Activated CD4-positive, alpha-beta T cell treated with anti-CD3 and anti-CD28 coated beads for 36 hours (primary cell): ENCODE measurements at regions not wholly inside any gene's neighbourhood (a gene's known extent, or its start where the extent isn't known, plus 50 kb on each side); places are given as distances from the start of the nearest gene placed in this dataset.

Source experiments
- ATAC-seq: fragments of 200-7000 bp; cut with Tn5 transposase; one replicate; pipeline ENCODE4 v1.10.0; 2021; ENCODE audit warnings: mild to moderate bottlenecking, moderate library complexity
- CTCF ChIA-PET: fragments of 350-600 bp; sonication (Branson Sonifier 250); formaldehyde crosslinking; loops from one replicate; lab custom pipeline; 2021; ENCODE audit warnings: antibody characterized with exemption; lab: Charles Lee
- POLR2A ChIA-PET: fragments of 350-600 bp; sonication (Branson Sonifier 250); formaldehyde crosslinking; loops from one replicate; lab custom pipeline; 2021; ENCODE audit warnings: antibody characterized with exemption, inconsistent platforms; lab: Charles Lee
- DNase-seq: peaks from one replicate; pipeline ENCODE4 v3.0.0-alpha.2; 2020
- H3K27ac Mint-ChIP-seq: one replicate; pipeline ENCODE4 v1.8.0; 2021; ENCODE audit warnings: mixed read lengths
- H3K27me3 Mint-ChIP-seq: one replicate; pipeline ENCODE4 v1.8.0; 2021; ENCODE audit warnings: mixed read lengths
- H3K36me3 Mint-ChIP-seq: one replicate; pipeline ENCODE4 v1.8.0; 2021; ENCODE audit warnings: low read depth, mixed read lengths
- H3K4me1 Mint-ChIP-seq: one replicate; pipeline ENCODE4 v1.8.0; 2021; ENCODE audit warnings: mixed read lengths
- H3K4me3 Mint-ChIP-seq: one replicate; pipeline ENCODE4 v1.8.0; 2021; ENCODE audit warnings: mild to moderate bottlenecking, moderate library complexity, mixed read lengths
- H3K9me3 Mint-ChIP-seq: one replicate; pipeline ENCODE4 v1.8.0; 2021; ENCODE audit warnings: low read depth, mixed read lengths
- intact Hi-C, 2 experiments: fragments of 100-400 bp; cut with DNase I in 1 of 2; cut with micrococcal nuclease in 1 of 2; formaldehyde crosslinking; loops; one replicate each; pipeline versions ENCODE4 v1.14.2 to v1.15.1; 2022 to 2024; cut with DNase I, micrococcal nuclease

DNA sequence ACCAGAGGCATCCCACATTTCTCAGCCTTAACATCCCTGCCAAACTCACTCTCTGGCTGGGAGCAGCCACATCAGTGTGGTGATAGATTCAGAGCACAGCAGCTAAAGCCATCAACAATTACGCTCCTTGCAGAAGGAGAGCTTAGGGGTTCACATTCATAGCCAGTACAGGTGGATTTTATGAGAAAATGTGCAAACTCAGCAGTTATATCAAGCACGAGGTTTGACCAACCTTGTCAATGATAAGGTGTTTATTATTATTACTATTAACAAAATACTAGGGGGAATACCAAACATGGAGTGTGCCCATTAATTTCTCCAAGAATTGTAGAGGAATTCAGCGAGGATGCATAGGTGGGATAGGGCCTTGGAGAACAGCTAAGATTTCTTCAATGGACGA lies 362.3 kb downstream of the WDR11 start:
- POLR2A ChIA-PET, result no interaction called here
- H3K27me3 Mint-ChIP-seq, result no peaks in the 10 kb centered on the region

DNA sequence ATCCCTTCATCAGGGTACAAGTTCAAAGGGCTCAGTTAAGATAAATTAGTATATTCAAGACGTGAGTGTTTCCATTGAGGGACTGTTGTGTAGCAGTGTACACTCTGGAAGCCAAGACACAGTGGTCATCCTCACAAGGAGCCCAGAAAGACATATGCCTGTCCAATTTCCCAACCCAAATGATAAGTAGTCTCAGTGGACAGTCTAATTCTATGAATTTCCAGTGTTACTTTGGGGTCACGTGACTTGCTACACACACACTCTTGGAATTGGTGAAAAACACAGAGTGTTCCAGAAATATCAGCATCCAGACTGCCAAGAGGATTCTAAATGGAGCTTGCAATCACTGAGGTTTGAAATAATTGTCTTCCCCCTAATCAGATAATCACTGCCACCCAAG lies 365.1 kb downstream of the WDR11 start:
- intact Hi-C loops, result no loop called here
- POLR2A ChIA-PET, result no interaction called here

More for the DNA sequence above, 362.3 kb downstream of the WDR11 start:
- H3K4me3 Mint-ChIP-seq, result no peak overlapping the region
- DNase-seq (no peak), ATAC-seq (no peak)
- CTCF ChIA-PET, result interaction anchor here (0.7 kb wide), 1 partner anchor 13 kb away, joined by 3 read pairs; no protein-coding TSS in a partner anchor
- H3K9me3 Mint-ChIP-seq, result no peaks in the 10 kb centered on the region
- intact Hi-C loops, result no loop called here
- no peaks in the 10 kb centered on the region for H3K4me1 Mint-ChIP-seq
- H3K36me3 Mint-ChIP-seq, result no peaks in the 10 kb centered on the region
- no peak overlapping the region for H3K27ac Mint-ChIP-seq

DNA sequence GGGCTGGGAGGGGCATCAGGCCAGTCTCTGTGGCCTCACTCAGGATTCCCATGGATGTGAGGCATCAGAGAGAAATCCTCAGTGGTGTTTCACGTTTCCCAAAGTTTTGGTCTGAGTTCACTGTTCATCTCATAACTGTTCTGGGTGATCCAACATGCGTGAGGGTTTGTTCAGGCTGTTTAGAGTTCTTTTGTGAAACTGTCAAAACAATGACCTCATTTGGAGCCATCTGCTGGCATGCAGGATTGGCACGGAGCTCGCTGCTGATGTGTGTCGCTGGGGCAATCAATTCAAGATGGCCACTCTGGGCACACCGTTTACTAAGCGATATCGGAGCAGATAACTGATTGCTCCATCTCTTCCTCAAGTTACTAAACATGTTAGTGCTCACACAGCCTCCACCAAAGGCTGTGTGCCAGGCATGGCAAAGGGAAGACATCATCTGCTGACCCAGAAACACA lies 365.6 kb downstream of the WDR11 start:
- H3K27ac Mint-ChIP-seq, result no peak overlapping the region
- no peak for DNase-seq
- no peaks in the 10 kb centered on the region for H3K4me1 Mint-ChIP-seq
- ATAC-seq, result no peak
- ChIA-PET POLR2A (no interaction called here), CTCF (no interaction called here)
- intact Hi-C loops, result no loop called here
- H3K9me3 Mint-ChIP-seq, result no peaks in the 10 kb centered on the region
- peaks cover 2% of the 10 kb centered on the region for H3K27me3 Mint-ChIP-seq
- H3K36me3 Mint-ChIP-seq, result no peaks in the 10 kb centered on the region
- no peak overlapping the region for H3K4me3 Mint-ChIP-seq

More for the DNA sequence above, 365.1 kb downstream of the WDR11 start:
- ATAC-seq (no peak), DNase-seq (no peak)
- Mint-ChIP-seq H3K36me3 (no peaks in the 10 kb centered on the region), H3K4me1 (no peaks in the 10 kb centered on the region), H3K27ac (no peak overlapping the region), H3K4me3 (no peak overlapping the region), H3K9me3 (no peaks in the 10 kb centered on the region), H3K27me3 (peaks cover 2% of the 10 kb centered on the region)
- CTCF ChIA-PET, result no interaction called here

DNA sequence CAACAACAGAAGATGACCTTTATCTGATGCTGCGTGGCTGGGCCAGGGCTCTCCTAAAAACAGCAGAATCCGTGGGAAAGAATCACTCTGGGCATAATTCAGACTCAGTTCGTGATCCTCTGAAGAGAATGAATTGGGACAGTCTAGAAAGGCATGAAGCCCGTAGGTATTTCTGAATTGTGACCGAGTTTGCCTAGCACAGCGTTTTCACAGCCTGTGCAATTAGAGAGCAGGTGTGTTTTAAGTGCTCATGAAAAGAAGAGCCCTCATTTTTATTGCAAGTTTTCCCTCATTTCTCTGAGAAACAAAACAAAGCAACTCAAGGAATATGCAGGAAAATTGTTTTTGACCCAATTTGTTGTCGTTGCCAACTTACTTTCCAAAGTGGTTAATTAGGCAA lies 366.2 kb downstream of the WDR11 start:
- DNase-seq (no peak), ATAC-seq (no peak)
- H3K4me1 Mint-ChIP-seq, result no peaks in the 10 kb centered on the region
- ChIA-PET POLR2A (no interaction called here), CTCF (no interaction called here)
- no peak overlapping the region for H3K4me3 Mint-ChIP-seq
- peaks cover 2% of the 10 kb centered on the region for H3K27me3 Mint-ChIP-seq
- intact Hi-C loops, result no loop called here
- no peaks in the 10 kb centered on the region for H3K36me3 Mint-ChIP-seq
- H3K27ac Mint-ChIP-seq, result no peak overlapping the region
- no peaks in the 10 kb centered on the region for H3K9me3 Mint-ChIP-seq

DNA sequence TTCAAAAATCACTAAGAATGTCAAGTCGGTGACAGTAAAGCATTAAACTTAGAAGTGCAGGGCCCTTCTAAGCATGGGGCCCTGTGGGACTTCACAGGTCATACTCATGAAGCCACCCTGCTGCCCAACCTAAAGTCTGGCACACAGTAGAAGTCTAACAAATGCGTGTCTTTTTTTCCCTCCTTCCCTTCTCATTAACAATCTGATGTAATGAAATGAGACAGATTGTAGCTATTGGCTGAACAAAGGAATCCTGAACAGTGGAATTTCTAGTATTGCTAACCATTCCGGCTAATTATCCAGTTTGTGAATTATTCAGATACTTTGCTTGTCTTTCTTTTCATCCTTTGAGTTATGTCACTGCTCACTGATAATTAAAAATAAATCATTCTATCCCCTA lies 369.9 kb downstream of the WDR11 start:
- no peak for DNase-seq
- CTCF ChIA-PET, result no interaction called here
- Mint-ChIP-seq H3K9me3 (no peaks in the 10 kb centered on the region), H3K4me1 (no peaks in the 10 kb centered on the region), H3K27ac (no peak overlapping the region), H3K36me3 (no peaks in the 10 kb centered on the region), H3K27me3 (peaks cover 2% of the 10 kb centered on the region), H3K4me3 (no peak overlapping the region)
- POLR2A ChIA-PET, result no interaction called here
- no peak for ATAC-seq
- intact Hi-C loops, result no loop called here

DNA sequence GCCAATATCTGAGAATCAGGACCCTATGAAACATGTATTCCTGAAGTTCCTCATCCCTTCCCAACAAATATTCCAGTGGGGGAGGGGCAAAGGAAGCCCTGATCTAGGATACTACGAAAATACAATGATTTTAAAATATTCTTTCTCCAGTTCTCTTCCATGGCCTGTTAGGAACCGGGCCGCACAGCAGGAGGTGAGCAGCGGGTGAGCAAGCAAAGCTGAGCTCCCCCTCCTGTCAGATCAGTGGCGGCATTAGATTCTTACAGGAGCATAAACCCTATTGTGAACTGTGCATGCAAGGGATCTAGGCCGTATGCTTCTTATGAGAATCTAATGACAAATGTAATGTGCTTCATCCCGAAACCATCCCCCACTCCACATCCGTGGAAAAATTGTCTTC lies 370.8 kb downstream of the WDR11 start:
- Mint-ChIP-seq H3K4me1 (no peaks in the 10 kb centered on the region), H3K27me3 (peaks cover 2% of the 10 kb centered on the region), H3K9me3 (no peaks in the 10 kb centered on the region), H3K27ac (no peak overlapping the region), H3K4me3 (no peak overlapping the region), H3K36me3 (no peaks in the 10 kb centered on the region)
- intact Hi-C loops, result no loop called here
- ATAC-seq, result no peak
- ChIA-PET CTCF (no interaction called here), POLR2A (no interaction called here)
- DNase-seq, result no peak

DNA sequence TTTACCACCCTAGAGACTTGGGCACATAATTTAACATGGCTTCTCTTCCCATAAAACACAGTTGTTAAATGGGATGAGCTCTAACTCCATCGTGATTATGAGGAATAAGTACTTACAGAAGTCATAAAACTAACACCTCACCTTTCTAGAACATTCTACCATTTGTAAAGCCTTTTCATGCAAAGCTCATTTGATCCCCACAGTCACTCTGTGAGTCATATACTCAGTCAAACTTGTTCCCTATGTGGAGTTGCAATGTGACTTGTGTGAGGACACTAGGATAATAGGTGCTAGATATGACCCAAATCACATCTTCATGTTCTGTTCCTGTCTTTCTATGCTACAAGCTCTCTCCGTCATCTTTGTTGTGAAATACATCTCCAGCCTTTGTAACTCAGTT lies 371.7 kb downstream of the WDR11 start:
- no peaks in the 10 kb centered on the region for H3K36me3 Mint-ChIP-seq
- H3K27me3 Mint-ChIP-seq, result peaks cover 2% of the 10 kb centered on the region
- ATAC-seq (no peak), DNase-seq (no peak)
- H3K9me3 Mint-ChIP-seq, result no peaks in the 10 kb centered on the region
- no peak overlapping the region for H3K4me3 Mint-ChIP-seq
- POLR2A ChIA-PET, result no interaction called here
- H3K27ac Mint-ChIP-seq, result no peak overlapping the region
- CTCF ChIA-PET, result no interaction called here
- no peaks in the 10 kb centered on the region for H3K4me1 Mint-ChIP-seq
- intact Hi-C loops, result no loop called here

DNA sequence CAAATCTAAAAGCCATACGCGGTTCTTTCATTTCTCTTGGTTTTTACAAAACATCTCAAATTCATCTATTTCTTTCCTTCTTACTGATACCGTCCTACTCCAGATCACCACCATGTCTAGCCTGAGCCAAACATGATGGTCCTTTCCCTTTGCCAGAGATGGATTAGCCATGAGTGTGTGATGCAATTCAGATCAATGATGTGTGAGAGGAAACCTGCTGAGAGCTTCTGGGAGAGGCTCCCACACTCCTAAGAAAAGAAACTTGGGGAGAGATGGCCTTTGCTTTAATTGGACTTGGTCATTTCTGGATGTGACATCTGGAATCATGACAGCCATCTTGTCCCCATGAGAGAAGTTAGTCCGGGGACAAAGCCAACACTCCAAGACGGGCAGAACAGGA lies 367.2 kb downstream of the FGFR2 start:
- no peaks in the 10 kb centered on the region for H3K9me3 Mint-ChIP-seq
- POLR2A ChIA-PET, result no interaction called here
- H3K4me1 Mint-ChIP-seq, result no peaks in the 10 kb centered on the region
- no peak for DNase-seq
- no peak overlapping the region for H3K4me3 Mint-ChIP-seq
- no peaks in the 10 kb centered on the region for H3K36me3 Mint-ChIP-seq
- CTCF ChIA-PET, result no interaction called here
- no peaks in the 10 kb centered on the region for H3K27me3 Mint-ChIP-seq
- H3K27ac Mint-ChIP-seq, result no peak overlapping the region
- ATAC-seq, result no peak
- intact Hi-C loops, result no loop called here

DNA sequence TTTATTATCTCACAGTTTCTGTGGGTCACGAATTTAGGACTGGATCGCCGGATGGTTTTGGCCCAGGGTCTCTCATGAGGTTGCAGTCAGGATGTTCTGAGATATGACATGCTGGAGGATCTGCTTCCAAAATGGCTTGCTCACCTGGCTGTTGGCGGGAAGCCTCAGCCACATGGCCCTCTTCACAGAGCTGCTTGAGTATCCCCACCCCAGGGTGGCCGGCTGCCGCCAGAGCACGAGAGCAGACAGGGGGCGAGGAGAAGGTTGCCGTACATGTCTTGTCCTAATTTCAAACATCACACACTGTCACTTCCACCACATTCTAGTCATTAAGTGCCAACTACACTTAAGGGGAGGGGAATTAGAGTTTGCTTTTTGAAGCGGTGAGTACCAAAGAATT lies 365.8 kb downstream of the FGFR2 start:
- Mint-ChIP-seq H3K4me1 (no peaks in the 10 kb centered on the region), H3K9me3 (peaks cover 2% of the 10 kb centered on the region), H3K4me3 (no peak overlapping the region), H3K36me3 (no peaks in the 10 kb centered on the region), H3K27ac (no peak overlapping the region), H3K27me3 (no peaks in the 10 kb centered on the region)
- DNase-seq (no peak), ATAC-seq (no peak)
- ChIA-PET CTCF (no interaction called here), POLR2A (no interaction called here)
- intact Hi-C loops, result no loop called here

DNA sequence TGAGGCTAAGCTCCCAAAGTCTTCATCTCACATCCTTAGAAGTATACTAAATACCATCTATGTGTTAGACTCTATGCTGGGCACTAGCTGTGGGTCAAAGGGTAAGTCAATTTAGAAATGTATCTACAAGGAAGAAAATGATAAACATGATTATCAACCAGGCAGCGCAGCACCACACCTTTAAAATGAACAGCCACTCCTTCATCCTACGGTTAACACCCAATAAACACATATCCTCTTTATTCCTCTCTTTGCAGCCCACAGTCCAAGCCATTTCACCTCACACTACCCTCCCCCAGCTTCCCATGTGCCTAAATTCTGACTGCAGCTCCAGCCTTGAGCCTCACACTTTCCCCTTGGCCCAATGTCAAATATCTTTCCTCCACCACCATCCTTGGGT lies 362.6 kb downstream of the FGFR2 start:
- POLR2A ChIA-PET, result no interaction called here
- no peak overlapping the region for H3K27ac Mint-ChIP-seq
- no peak for DNase-seq
- no peaks in the 10 kb centered on the region for H3K4me1 Mint-ChIP-seq
- CTCF ChIA-PET, result no interaction called here
- intact Hi-C loops, result no loop called here
- H3K4me3 Mint-ChIP-seq, result no peak overlapping the region
- ATAC-seq, result no peak
- peaks cover 2% of the 10 kb centered on the region for H3K9me3 Mint-ChIP-seq
- H3K36me3 Mint-ChIP-seq, result no peaks in the 10 kb centered on the region
- no peaks in the 10 kb centered on the region for H3K27me3 Mint-ChIP-seq

DNA sequence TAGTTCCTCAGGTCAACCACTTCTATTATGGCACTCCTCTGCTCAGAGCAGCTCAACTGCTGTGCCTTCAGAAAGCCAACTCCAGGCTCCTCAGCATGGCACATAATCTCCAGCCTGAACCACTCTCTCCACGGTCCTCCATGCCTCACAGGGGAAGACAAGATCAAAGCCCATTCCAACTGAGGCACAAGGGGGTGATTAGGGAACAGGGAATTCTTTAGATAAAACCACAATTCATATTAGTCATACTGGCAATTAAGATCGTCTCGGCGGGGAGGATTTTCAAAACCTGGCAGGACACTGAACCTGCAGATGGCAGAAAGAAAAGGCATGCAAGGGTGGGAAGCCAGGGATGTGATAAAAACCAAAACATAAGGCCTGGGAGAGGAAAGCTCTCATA lies 361.6 kb downstream of the FGFR2 start:
- Mint-ChIP-seq H3K9me3 (peaks cover 2% of the 10 kb centered on the region), H3K27ac (no peak overlapping the region), H3K36me3 (no peaks in the 10 kb centered on the region), H3K4me3 (no peak overlapping the region), H3K4me1 (no peaks in the 10 kb centered on the region), H3K27me3 (no peaks in the 10 kb centered on the region)
- intact Hi-C loops, result no loop called here
- ATAC-seq (no peak), DNase-seq (no peak)
- ChIA-PET POLR2A (no interaction called here), CTCF (no interaction called here)

DNA sequence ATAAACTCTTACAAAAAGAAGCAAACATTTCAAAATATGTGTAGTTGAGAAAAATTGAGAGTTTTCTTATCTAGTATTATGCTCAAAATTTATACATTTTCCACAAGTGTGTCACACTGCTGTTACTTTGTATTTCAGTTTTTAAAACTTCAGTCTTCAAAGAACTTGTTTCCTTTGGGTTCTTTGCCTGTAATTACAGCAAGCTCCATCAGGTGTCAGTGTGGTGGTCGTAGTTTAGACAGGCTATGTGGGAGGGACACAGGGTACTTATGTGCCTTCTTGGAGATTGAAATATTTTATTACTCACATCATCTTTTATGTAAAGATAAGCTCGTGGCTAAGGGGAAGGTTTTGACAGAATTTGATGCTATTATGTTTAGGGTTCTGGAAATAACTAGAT lies 360.5 kb downstream of the FGFR2 start:
- intact Hi-C loops, result no loop called here
- ChIA-PET POLR2A (no interaction called here), CTCF (no interaction called here)
- Mint-ChIP-seq H3K4me1 (no peaks in the 10 kb centered on the region), H3K27me3 (peaks cover 2% of the 10 kb centered on the region), H3K36me3 (no peaks in the 10 kb centered on the region), H3K4me3 (no peak overlapping the region), H3K27ac (no peak overlapping the region), H3K9me3 (peaks cover 2% of the 10 kb centered on the region)
- DNase-seq, result no peak
- no peak for ATAC-seq

DNA sequence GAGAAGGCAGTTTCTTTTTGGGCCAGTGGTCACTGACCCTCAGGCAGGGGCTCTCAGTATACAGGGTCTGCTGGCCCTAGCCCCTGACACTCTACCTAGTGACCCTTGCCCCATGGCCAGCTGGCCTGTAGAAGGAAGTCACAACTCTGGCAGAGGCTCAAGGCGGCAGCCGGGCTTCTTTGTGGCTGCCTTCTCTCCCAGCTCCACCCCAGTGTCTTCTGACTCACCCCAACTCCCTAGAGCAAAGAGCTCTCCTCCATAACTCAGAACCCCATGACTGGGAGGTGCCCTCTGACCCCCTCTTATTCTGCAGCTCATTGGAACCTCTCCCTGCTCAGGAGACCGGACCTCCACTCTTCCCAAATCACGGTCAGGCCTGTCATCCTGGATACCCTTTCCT lies 358.2 kb downstream of the FGFR2 start:
- Mint-ChIP-seq H3K36me3 (no peaks in the 10 kb centered on the region), H3K9me3 (peaks cover 2% of the 10 kb centered on the region), H3K27ac (no peak overlapping the region), H3K4me3 (no peak overlapping the region), H3K27me3 (peaks cover 7% of the 10 kb centered on the region), H3K4me1 (no peaks in the 10 kb centered on the region)
- no peak for DNase-seq
- ChIA-PET CTCF (no interaction called here), POLR2A (no interaction called here)
- intact Hi-C loops, result no loop called here
- ATAC-seq, result no peak
